H1 (cell line): ENCODE measurements at regions not wholly inside any gene's neighbourhood (a gene's known extent, or its start where the extent isn't known, plus 50 kb on each side); places are given as distances from the start of the nearest gene placed in this dataset.

ENCODE experiments used
- CTCF ChIA-PET: fragments of 300-600 bp; sonication (Branson Sonifier 250); formaldehyde crosslinking; loops from one replicate; lab custom pipeline; 2021; ENCODE audit not compliant: partially characterized antibody; lab: Charles Lee
- POLR2A ChIA-PET: fragments of 300-600 bp; sonication (Branson Sonifier 250); formaldehyde crosslinking; loops from one replicate; lab custom pipeline; 2021; ENCODE audit warnings: inconsistent platforms; ENCODE audit not compliant: partially characterized antibody; lab: Charles Lee
- DNase-seq, 2 experiments: peaks; one replicate each; pipeline versions ENCODE4 v3.0.0 to v3.0.0-alpha.2; 2010 to 2022; ENCODE audit warnings: low spot score in 2 of 2, low read depth in 1 of 2, mixed read lengths in 1 of 2
- FAIRE-seq: peaks from 2 replicates; lab custom pipeline; 2011; peaks lifted over from hg19 to GRCh38; lab: Jason Lieb, UNC
- H2AFZ ChIP-seq: 2 replicates; pipeline ENCODE4 v1.8.1; 2012; ENCODE audit warnings: low read length, inconsistent platforms
- H2AK5ac ChIP-seq: 2 replicates; pipeline ENCODE4 v1.6.1; 2013; ENCODE audit warnings: low read depth, low read length
- H2BK120ac ChIP-seq: replicated peaks from 2 replicates; pipeline ENCODE3; 2013; ENCODE audit warnings: low read depth, low read length, inconsistent platforms
- H2BK12ac ChIP-seq: 2 replicates; pipeline ENCODE4 v1.6.1; 2013; ENCODE audit warnings: low read depth, low read length
- H2BK15ac ChIP-seq: 2 replicates; pipeline ENCODE4 v1.6.1; 2013; ENCODE audit warnings: low read length
- H2BK20ac ChIP-seq: 2 replicates; pipeline ENCODE4 v1.6.1; 2013; ENCODE audit warnings: low read length
- H2BK5ac ChIP-seq: 2 replicates; pipeline ENCODE4 v1.6.1; 2013; ENCODE audit warnings: low read depth, low read length
- H3K14ac ChIP-seq: 2 replicates; pipeline ENCODE4 v1.6.1; 2013; ENCODE audit warnings: inconsistent platforms; ENCODE audit not compliant: insufficient read length
- H3K18ac ChIP-seq: 2 replicates; pipeline ENCODE4 v1.6.1; 2013; ENCODE audit warnings: low read length; ENCODE audit errors: extremely low read depth
- H3K23ac ChIP-seq: 2 replicates; pipeline ENCODE4 v1.6.1; 2013; ENCODE audit warnings: inconsistent platforms; ENCODE audit not compliant: insufficient read length
- H3K23me2 ChIP-seq: 2 replicates; pipeline ENCODE4 v1.6.1; 2013; ENCODE audit warnings: low read depth, low read length
- H3K27ac ChIP-seq: 2 replicates; pipeline ENCODE4 v1.6.1; 2011; ENCODE audit warnings: low read depth, low read length, inconsistent platforms
- H3K27me3 ChIP-seq, 4 experiments: replicated peaks in 1 of 4; 1 replicate in 1 of 4; 2 replicates in 3 of 4; pipeline versions ENCODE4 v1.6.1 to v1.8.1; 2011 to 2013; ENCODE audit warnings: low read length in 3 of 4, mild to moderate bottlenecking in 3 of 4, inconsistent platforms in 2 of 4, mixed read lengths in 2 of 4, moderate library complexity in 1 of 4; ENCODE audit not compliant: control insufficient read depth in 3 of 4, insufficient read depth in 3 of 4; ENCODE audit errors: extremely low read depth in 1 of 4
- H3K36me3 ChIP-seq, 4 experiments: 2 replicates each; pipeline versions ENCODE4 v1.6.1 to v1.8.1; 2011 to 2013; ENCODE audit warnings: mild to moderate bottlenecking in 4 of 4, low read length in 3 of 4, moderate library complexity in 2 of 4, control low read depth in 1 of 4, inconsistent platforms in 1 of 4; ENCODE audit not compliant: insufficient read depth in 4 of 4, control insufficient read depth in 2 of 4
- H3K4ac ChIP-seq: replicated peaks from 2 replicates; pipeline ENCODE3; 2013; ENCODE audit warnings: low read length, low read depth, mixed read lengths, inconsistent platforms; ENCODE audit not compliant: insufficient read length
- H3K4me1 ChIP-seq, 4 experiments: replicated peaks in 1 of 4; 1 replicate in 1 of 4; 2 replicates in 3 of 4; pipeline versions ENCODE4 v1.6.1 to v1.8.1; 2011 to 2013; ENCODE audit warnings: low read length in 3 of 4, inconsistent platforms in 2 of 4, mixed read lengths in 1 of 4; ENCODE audit not compliant: insufficient read depth in 4 of 4, control insufficient read depth in 3 of 4
- H3K4me2 ChIP-seq, 2 experiments: 2 replicates each; pipeline versions ENCODE4 v1.6.1 to v1.8.1; 2011 to 2013; ENCODE audit warnings: low read depth in 2 of 2, low read length in 2 of 2, control low read depth in 1 of 2, inconsistent platforms in 1 of 2, mild to moderate bottlenecking in 1 of 2; ENCODE audit not compliant: insufficient read depth in 1 of 2
- H3K4me3 ChIP-seq, 4 experiments: fragments of 200-600, 300-600 bp in 1 of 4; sonication (generic), shearing (Covaris generic), sonication (Bioruptor Twin) in 1 of 4; 2 replicates each; pipeline versions ENCODE4 v1.5.1 to v1.8.1; 2011 to 2016; ENCODE audit warnings: low read length in 4 of 4, low read depth in 3 of 4, control low read depth in 2 of 4, inconsistent platforms in 2 of 4, mild to moderate bottlenecking in 2 of 4, mixed read lengths in 1 of 4, moderate library complexity in 1 of 4; ENCODE audit not compliant: insufficient read depth in 2 of 4; ENCODE audit errors: extremely low read depth in 1 of 4
- H3K56ac ChIP-seq: replicated peaks from 2 replicates; pipeline ENCODE3; 2013; ENCODE audit warnings: low read depth, mild to moderate bottlenecking, mixed read lengths, low read length, inconsistent platforms; ENCODE audit not compliant: insufficient read length
- H3K79me1 ChIP-seq: 2 replicates; pipeline ENCODE4 v1.6.1; 2013; ENCODE audit warnings: low read depth, low read length, control low read depth
- H3K79me2 ChIP-seq, 2 experiments: 2 replicates each; pipeline versions ENCODE4 v1.6.1 to v1.8.1; 2012 to 2013; ENCODE audit warnings: low read length in 2 of 2, mild to moderate bottlenecking in 2 of 2, inconsistent platforms in 1 of 2; ENCODE audit not compliant: insufficient read depth in 2 of 2, control insufficient read depth in 1 of 2
- H3K9ac ChIP-seq, 4 experiments: replicated peaks in 1 of 4; 1 replicate in 1 of 4; 2 replicates in 3 of 4; pipeline versions ENCODE4 v1.6.1 to v1.8.1; 2011 to 2013; ENCODE audit warnings: low read depth in 3 of 4, low read length in 3 of 4, control low read depth in 2 of 4, mild to moderate bottlenecking in 2 of 4, moderate library complexity in 2 of 4, inconsistent platforms in 1 of 4; ENCODE audit errors: extremely low read depth in 1 of 4
- H3K9me3 ChIP-seq, 2 experiments: 2 replicates each; pipeline versions ENCODE4 v1.6.1 to v1.8.1; 2012 to 2013; ENCODE audit warnings: mild to moderate bottlenecking in 2 of 2, moderate library complexity in 2 of 2, control low read depth in 1 of 2, inconsistent platforms in 1 of 2, low read depth in 1 of 2, low read length in 1 of 2, mixed read lengths in 1 of 2; ENCODE audit not compliant: insufficient read depth in 2 of 2
- H4K20me1 ChIP-seq, 2 experiments: replicated peaks in 1 of 2; 2 replicates each; pipeline versions ENCODE3 to v1.8.1; 2011 to 2013; ENCODE audit warnings: inconsistent platforms in 2 of 2, low read length in 2 of 2, mild to moderate bottlenecking in 1 of 2; ENCODE audit not compliant: insufficient read depth in 2 of 2, control insufficient read depth in 1 of 2
- H4K5ac ChIP-seq: 2 replicates; pipeline ENCODE4 v1.6.1; 2013; ENCODE audit warnings: low read length, low read depth, mixed read lengths, inconsistent platforms; ENCODE audit not compliant: insufficient read length
- H4K8ac ChIP-seq: 2 replicates; pipeline ENCODE4 v1.8.0; 2013; ENCODE audit warnings: mild to moderate bottlenecking, moderate library complexity, low read length, inconsistent platforms; ENCODE audit not compliant: insufficient read depth; ENCODE audit errors: extremely low read depth
- H4K91ac ChIP-seq: replicated peaks from 2 replicates; pipeline ENCODE3; 2013; ENCODE audit warnings: low read length, mixed read lengths, inconsistent platforms; ENCODE audit not compliant: insufficient read length
- ATF3 ChIP-seq: IDR thresholded peaks from 2 replicates; pipeline ENCODE4 v1.6.1; 2011; ENCODE audit warnings: low read depth, mild to moderate bottlenecking, low read length; ENCODE audit not compliant: insufficient read depth
- SP1 ChIP-seq: IDR thresholded peaks from 2 replicates; pipeline ENCODE4 v1.6.1; 2011; ENCODE audit warnings: low read depth, low read length
- SP2 ChIP-seq: IDR thresholded peaks from 2 replicates; pipeline ENCODE4 v1.6.1; 2012; ENCODE audit warnings: mild to moderate bottlenecking, low read length, inconsistent platforms
- WGBS, 2 experiments: shearing (Covaris generic) in 1 of 2; methylation state at CpG; one replicate each; pipeline versions ENCODE4 v1.1.6 to v1.1.7; 2013 to 2015; ENCODE audit warnings: low lambda C conversion rate in 2 of 2, mixed read lengths in 2 of 2, inconsistent platforms in 1 of 2, low coverage in 1 of 2, missing lambda C conversion rate in 1 of 2; ENCODE audit not compliant: insufficient replicate concordance in 2 of 2, insufficient coverage in 1 of 2, insufficient read length in 1 of 2; ENCODE audit errors: extremely low coverage in 1 of 2, missing lambda C conversion rate in 1 of 2; 5-methylcytosine and 5-hydroxymethylcytosine counted together

DNA sequence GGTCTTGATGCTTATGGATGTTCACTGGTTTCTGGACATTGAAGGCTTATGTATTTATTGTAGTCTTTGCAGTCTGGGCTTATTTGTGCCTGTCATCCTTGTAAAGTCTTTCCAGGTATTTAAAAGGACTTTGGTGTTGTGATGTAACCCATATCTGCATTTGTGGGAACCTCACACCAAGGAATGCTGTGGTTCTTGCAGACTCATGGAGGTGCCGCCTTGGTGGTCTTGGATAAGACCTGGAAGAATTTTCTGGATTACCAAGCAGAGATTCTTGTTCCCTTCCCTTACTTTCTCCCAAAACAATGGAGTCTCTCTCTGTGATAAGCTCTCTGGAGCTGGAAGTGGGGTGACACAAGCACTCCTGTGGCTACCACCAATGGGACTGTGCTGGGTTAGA, 363.5 kb upstream of the NECTIN3 start:
- Histone ChIP-seq H3K4ac (peak overlapping the region; percentile 63), H3K27ac (no peak overlapping the region), H4K91ac (peak overlapping the region; percentile 4), H3K27me3 (no peaks in the 10 kb centered on the region), H3K79me2 (no peaks in the 10 kb centered on the region), H2BK12ac (peak overlapping the region; percentile 89; the same call in 1 of the 2 replicates), H3K56ac (no peak overlapping the region), H4K20me1 (no peaks in the 10 kb centered on the region), H2AFZ (no peak overlapping the region), H3K23ac (no peak overlapping the region), H3K4me2 (no peak overlapping the region), H3K18ac (peak overlapping the region; percentile 78; the same call in 1 of the 2 replicates), H3K9me3 (peaks cover 0 to 8% of the 10 kb centered on the region in 2 experiments; a peak in 1 of 4 replicates), H3K9ac (no peak overlapping the region), H3K4me1 (peaks cover 0 to 18% (median 10%) of the 10 kb centered on the region in 4 experiments; a peak in 4 of 7 replicates), H3K4me3 (no peak overlapping the region), H3K23me2 (no peaks in the 10 kb centered on the region), H4K5ac (peak overlapping the region; percentile 34), H2AK5ac (no peak overlapping the region), H2BK15ac (no peak overlapping the region), H3K79me1 (no peaks in the 10 kb centered on the region), H2BK120ac (peak overlapping the region; percentile 97), H3K14ac (no peak overlapping the region), H4K8ac (no peak overlapping the region), H3K36me3 (peaks cover 0 to 3% (median under 1%) of the 10 kb centered on the region in 4 experiments; a peak in 1 of 8 replicates), H2BK5ac (peak overlapping the region; percentile 67; the same call in 1 of the 2 replicates), H2BK20ac (peak overlapping the region; percentile 75; the same call in 1 of the 2 replicates)
- DNase-seq, result no peak
- TF ChIP-seq ATF3 (no peak), SP1 (0 out of 2 replicates have a peak, but pooled peaks have one; percentile 28), SP2 (no peak)
- ChIA-PET POLR2A (no interaction called here), CTCF (no interaction called here)
- 100% methylated on average over 1 of the region's 1 CpG; no CpG with 5 or more reads in 1 of the 2 experiments for WGBS, 2 experiments
- FAIRE-seq, result no peak
